Endodermal cell (in vitro differentiated cells): ENCODE measurements at regions not wholly inside any gene's neighbourhood (a gene's known extent, or its start where the extent isn't known, plus 50 kb on each side); places are given as distances from the start of the nearest gene placed in this dataset.

Experiments
- DNase-seq: peaks from one replicate; pipeline ENCODE4 v3.0.0-alpha.2; 2017
- H3K27ac ChIP-seq: 2 replicates; pipeline ENCODE4 v1.5.1; 2013; ENCODE audit warnings: mild to moderate bottlenecking, low read depth, low read length, moderate library complexity
- H3K27me3 ChIP-seq: 2 replicates; pipeline ENCODE4 v1.6.1; 2013; ENCODE audit warnings: mild to moderate bottlenecking, low read length, moderate library complexity; ENCODE audit not compliant: insufficient read depth, control insufficient read depth, poor library complexity, severe bottlenecking
- H3K36me3 ChIP-seq: 2 replicates; pipeline ENCODE4 v1.7.0; 2013; ENCODE audit warnings: mild to moderate bottlenecking, low read length, moderate library complexity; ENCODE audit not compliant: control insufficient read depth, insufficient read depth
- H3K4me1 ChIP-seq: one replicate; pipeline ENCODE4 v1.7.0; 2013; ENCODE audit warnings: low read length; ENCODE audit not compliant: control insufficient read depth, insufficient read depth
- H3K4me3 ChIP-seq: 2 replicates; pipeline ENCODE4 v1.5.1; 2013; ENCODE audit warnings: mild to moderate bottlenecking, low read length, moderate library complexity
- H3K9ac ChIP-seq: 2 replicates; pipeline ENCODE4 v1.6.1; 2013; ENCODE audit warnings: mild to moderate bottlenecking, low read length, moderate library complexity; ENCODE audit not compliant: poor library complexity, severe bottlenecking; ENCODE audit errors: extremely low read depth
- H3K9me3 ChIP-seq: 2 replicates; pipeline ENCODE4 v1.6.1; 2013; ENCODE audit warnings: mild to moderate bottlenecking, low read length, moderate library complexity; ENCODE audit not compliant: control insufficient read depth
- H3K27ac Mint-ChIP-seq: 2 replicates; pipeline ENCODE4 v1.8.0; 2020; ENCODE audit warnings: mixed read lengths
- H3K27me3 Mint-ChIP-seq: 2 replicates; pipeline ENCODE4 v1.8.0; 2021; ENCODE audit warnings: mild to moderate bottlenecking, mixed read lengths; ENCODE audit not compliant: insufficient read depth
- H3K36me3 Mint-ChIP-seq: 2 replicates; pipeline ENCODE4 v1.8.0; 2020; ENCODE audit warnings: low read depth, mixed read lengths
- H3K4me1 Mint-ChIP-seq: 2 replicates; pipeline ENCODE4 v1.8.0; 2020; ENCODE audit warnings: mixed read lengths
- H3K4me3 Mint-ChIP-seq: 2 replicates; pipeline ENCODE4 v1.8.0; 2020; ENCODE audit warnings: mild to moderate bottlenecking, moderate library complexity, mixed read lengths
- H3K9me3 Mint-ChIP-seq: 2 replicates; pipeline ENCODE4 v1.8.0; 2020; ENCODE audit warnings: mild to moderate bottlenecking, mixed read lengths
- CTCF ChIP-seq: fragments of 200-600 bp; sonication (generic); conservative IDR thresholded peaks from 2 replicates; pipeline ENCODE4 v1.5.0; 2021; ENCODE audit warnings: antibody characterized with exemption, mild to moderate bottlenecking
- WGBS, 2 experiments: methylation state at CpG; one replicate each; pipeline versions ENCODE4 v1.1.5 to v1.1.7; 2013; ENCODE audit warnings: missing lambda C conversion rate in 2 of 2, mixed read lengths in 1 of 2; ENCODE audit not compliant: insufficient coverage in 1 of 2, insufficient read length in 1 of 2; 5-methylcytosine and 5-hydroxymethylcytosine counted together

DNA sequence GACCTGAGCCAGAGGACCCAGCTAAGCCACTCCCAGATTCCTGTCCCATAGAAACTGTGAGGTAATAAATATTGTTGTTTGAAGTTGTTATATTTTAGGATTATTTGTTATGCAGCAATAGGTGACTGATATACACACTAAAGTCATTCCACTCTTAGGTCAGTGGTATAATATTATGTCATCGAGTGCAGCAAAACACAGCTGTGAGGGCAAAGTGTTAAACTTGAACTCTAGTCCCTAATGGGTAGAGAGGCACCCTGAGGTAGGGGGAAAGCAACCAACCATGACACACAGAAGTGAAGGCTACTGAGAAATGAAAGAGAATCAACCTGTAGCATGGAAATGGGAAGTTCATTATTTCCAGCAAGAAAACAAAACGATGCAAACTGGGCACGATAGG lies 66.6 kb downstream of the ATXN3L start:
- WGBS, 2 experiments, result 91% methylated on average over 3 of the region's 3 CpGs; no CpG with 5 or more reads in 1 of the 2 experiments
- H3K4me3 ChIP-seq, result no peak overlapping the region
- no peak for DNase-seq
- H3K4me1 ChIP-seq, result no peaks in the 10 kb centered on the region
- Mint-ChIP-seq H3K36me3 (no peaks in the 10 kb centered on the region), H3K27ac (no peak overlapping the region), H3K9me3 (peaks cover 54% of the 10 kb centered on the region), H3K4me3 (no peak overlapping the region), H3K27me3 (no peaks in the 10 kb centered on the region), H3K4me1 (no peaks in the 10 kb centered on the region)
- H3K36me3 ChIP-seq, result no peaks in the 10 kb centered on the region
- no peak for TF ChIP-seq CTCF
- H3K27ac ChIP-seq, result no peak overlapping the region
- H3K9me3 ChIP-seq, result no peaks in the 10 kb centered on the region
- H3K9ac ChIP-seq, result no peak overlapping the region
- H3K27me3 ChIP-seq, result no peaks in the 10 kb centered on the region

GRCh38 chrX:13252726-13253125 lies 67.1 kb downstream of the ATXN3L start:
- no peaks in the 10 kb centered on the region for H3K36me3 ChIP-seq
- no peaks in the 10 kb centered on the region for H3K27me3 Mint-ChIP-seq
- no peak overlapping the region for H3K27ac Mint-ChIP-seq
- no peaks in the 10 kb centered on the region for H3K27me3 ChIP-seq
- no peak overlapping the region for H3K4me3 ChIP-seq
- no peak for TF ChIP-seq CTCF
- no peaks in the 10 kb centered on the region for H3K9me3 ChIP-seq
- 90 to 93% methylated on average over 2 to 4 of the region's 4 CpGs for WGBS, 2 experiments
- no peak overlapping the region for H3K4me3 Mint-ChIP-seq
- no peaks in the 10 kb centered on the region for H3K4me1 ChIP-seq
- no peaks in the 10 kb centered on the region for H3K36me3 Mint-ChIP-seq
- peaks cover 54% of the 10 kb centered on the region for H3K9me3 Mint-ChIP-seq
- no peaks in the 10 kb centered on the region for H3K4me1 Mint-ChIP-seq
- DNase-seq, result no peak
- H3K9ac ChIP-seq, result no peak overlapping the region
- no peak overlapping the region for H3K27ac ChIP-seq

GRCh38 chrX:13250826-13251580 lies 68.8 kb downstream of the ATXN3L start:
- Histone ChIP-seq H3K36me3 (no peaks in the 10 kb centered on the region), H3K27me3 (no peaks in the 10 kb centered on the region), H3K9me3 (no peaks in the 10 kb centered on the region), H3K9ac (no peak overlapping the region), H3K4me1 (no peaks in the 10 kb centered on the region), H3K27ac (no peak overlapping the region), H3K4me3 (no peak overlapping the region)
- no peak overlapping the region for H3K4me3 Mint-ChIP-seq
- H3K9me3 Mint-ChIP-seq, result peaks cover 52% of the 10 kb centered on the region
- H3K4me1 Mint-ChIP-seq, result no peaks in the 10 kb centered on the region
- no peaks in the 10 kb centered on the region for H3K27me3 Mint-ChIP-seq
- H3K27ac Mint-ChIP-seq, result no peak overlapping the region
- no peaks in the 10 kb centered on the region for H3K36me3 Mint-ChIP-seq
- no peak for TF ChIP-seq CTCF
- no peak for DNase-seq
- WGBS, 2 experiments, result 91 to 100% methylated on average over 1 to 7 of the region's 7 CpGs
